CD4-positive, alpha-beta T cell treated with Interleukin-15 for 4 hours (primary cell): ENCODE measurements at regions not wholly inside any gene's neighbourhood (a gene's known extent, or its start where the extent isn't known, plus 50 kb on each side); places are given as distances from the start of the nearest gene placed in this dataset.

Experiments used
- DNase-seq: peaks from one replicate; pipeline ENCODE4 v3.0.0-alpha.2; 2020; ENCODE audit warnings: low spot score

GRCh38 chr16:86664522-86665318, 86.4 kb downstream of the FOXL1 start:
- peak; percentile 20 for DNase-seq

GRCh38 chr16:86665319-86665675, 86.9 kb downstream of the FOXL1 start:
- no peak for DNase-seq

- no peak for DNase-seq
Measured at GRCh38 chr16:86665929-86666328, 87.6 kb downstream of the FOXL1 start.

- DNase-seq: no peak
Measured at GRCh38 chr16:86667035-86667434, 88.7 kb downstream of the FOXL1 start.

- no peak for DNase-seq
Measured at GRCh38 chr16:86668136-86668910, 90.0 kb downstream of the FOXL1 start.

- no peak for DNase-seq
Measured at GRCh38 chr16:86669285-86669805, 91.0 kb downstream of the FOXL1 start.

- DNase-seq: no peak
Measured at GRCh38 chr16:86669937-86670749, 91.8 kb downstream of the FOXL1 start.

GRCh38 chr16:86670750-86671234, 92.4 kb downstream of the FOXL1 start:
- DNase-seq: no peak

- no peak for DNase-seq
Measured at GRCh38 chr16:86671486-86672178, 93.3 kb downstream of the FOXL1 start.

- no peak for DNase-seq
Measured at GRCh38 chr16:86672179-86672863, 94.0 kb downstream of the FOXL1 start.

GRCh38 chr16:86673090-86673955, 95.0 kb downstream of the FOXL1 start:
- DNase-seq: no peak

GRCh38 chr16:86673956-86674453, 95.7 kb downstream of the FOXL1 start:
- DNase-seq: no peak

GRCh38 chr16:86676254-86676670, 97.9 kb downstream of the FOXL1 start:
- no peak for DNase-seq

GRCh38 chr16:86679490-86679889, 101.1 kb downstream of the FOXL1 start:
- no peak for DNase-seq

- no peak for DNase-seq
Measured at GRCh38 chr16:86680162-86680561, 101.8 kb downstream of the FOXL1 start.

GRCh38 chr16:86680661-86681030, 102.3 kb downstream of the FOXL1 start:
- DNase-seq: no peak

GRCh38 chr16:86681031-86681756, 102.8 kb downstream of the FOXL1 start:
- DNase-seq: no peak

- no peak for DNase-seq
Measured at GRCh38 chr16:86681757-86682106, 103.4 kb downstream of the FOXL1 start.

- no peak for DNase-seq
Measured at GRCh38 chr16:86682219-86682904, 104.0 kb downstream of the FOXL1 start.
